22Rv1 (cell line): ENCODE measurements at regions not wholly inside any gene's neighbourhood (a gene's known extent, or its start where the extent isn't known, plus 50 kb on each side); places are given as distances from the start of the nearest gene placed in this dataset.
"Not testable (repeated sequence)": the region's sequence is repeated elsewhere in the genome, so short reads cannot be mapped to it uniquely, and the experiment has no call there.

Experiments used
- H3K27ac ChIP-seq: fragments of 450-650 bp; 2 replicates; pipeline ENCODE4 v1.5.1; 2017
- ZFX ChIP-seq: fragments of 450-650 bp; IDR thresholded peaks from 2 replicates; pipeline ENCODE4 v1.6.1; 2017; ENCODE audit warnings: antibody characterized with exemption, borderline replicate concordance
- TF ChIP-seq, protein P1 (sequence below): fragments of 450-650 bp; IDR thresholded peaks from 2 replicates; pipeline ENCODE4 v1.5.1; 2017; ENCODE audit warnings: mild to moderate bottlenecking

DNA sequence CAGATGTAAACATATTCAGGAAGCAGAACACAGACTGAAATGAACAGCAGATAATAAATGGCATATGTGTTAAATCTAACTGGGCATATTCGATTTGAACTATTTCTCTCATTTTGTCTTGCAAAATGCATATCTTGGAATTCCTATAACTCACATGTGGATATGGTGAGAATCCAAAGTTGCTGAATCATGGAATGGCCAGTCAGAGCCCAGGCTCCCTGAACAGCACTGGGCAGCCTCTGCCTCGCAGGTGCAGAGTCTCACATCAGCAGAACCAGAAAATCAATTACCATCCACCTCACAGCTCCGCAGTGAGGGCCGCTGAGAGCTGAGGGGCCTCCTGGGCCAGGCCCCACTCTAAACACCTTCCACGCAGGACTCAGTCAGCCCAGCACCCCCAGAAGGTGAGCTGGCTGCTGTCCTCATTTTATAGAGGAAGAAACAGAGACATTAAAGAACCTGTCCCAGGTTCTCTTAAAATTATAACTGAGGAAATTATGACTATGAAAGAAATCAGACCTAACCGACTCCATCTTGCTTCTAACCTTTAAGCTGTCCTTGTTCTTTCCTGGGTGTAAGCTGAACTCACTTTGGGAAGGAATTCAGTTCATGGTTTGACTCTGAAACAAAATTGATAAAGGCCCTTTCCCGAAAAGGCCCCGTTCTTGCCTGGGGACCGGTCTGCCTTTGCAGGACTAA, 269.1 kb upstream of the SFSWAP start:
- H3K27ac ChIP-seq = no peak overlapping the region
- TF ChIP-seq, protein P1, sequence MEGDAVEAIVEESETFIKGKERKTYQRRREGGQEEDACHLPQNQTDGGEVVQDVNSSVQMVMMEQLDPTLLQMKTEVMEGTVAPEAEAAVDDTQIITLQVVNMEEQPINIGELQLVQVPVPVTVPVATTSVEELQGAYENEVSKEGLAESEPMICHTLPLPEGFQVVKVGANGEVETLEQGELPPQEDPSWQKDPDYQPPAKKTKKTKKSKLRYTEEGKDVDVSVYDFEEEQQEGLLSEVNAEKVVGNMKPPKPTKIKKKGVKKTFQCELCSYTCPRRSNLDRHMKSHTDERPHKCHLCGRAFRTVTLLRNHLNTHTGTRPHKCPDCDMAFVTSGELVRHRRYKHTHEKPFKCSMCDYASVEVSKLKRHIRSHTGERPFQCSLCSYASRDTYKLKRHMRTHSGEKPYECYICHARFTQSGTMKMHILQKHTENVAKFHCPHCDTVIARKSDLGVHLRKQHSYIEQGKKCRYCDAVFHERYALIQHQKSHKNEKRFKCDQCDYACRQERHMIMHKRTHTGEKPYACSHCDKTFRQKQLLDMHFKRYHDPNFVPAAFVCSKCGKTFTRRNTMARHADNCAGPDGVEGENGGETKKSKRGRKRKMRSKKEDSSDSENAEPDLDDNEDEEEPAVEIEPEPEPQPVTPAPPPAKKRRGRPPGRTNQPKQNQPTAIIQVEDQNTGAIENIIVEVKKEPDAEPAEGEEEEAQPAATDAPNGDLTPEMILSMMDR = no peak
- no peak for TF ChIP-seq ZFX

DNA sequence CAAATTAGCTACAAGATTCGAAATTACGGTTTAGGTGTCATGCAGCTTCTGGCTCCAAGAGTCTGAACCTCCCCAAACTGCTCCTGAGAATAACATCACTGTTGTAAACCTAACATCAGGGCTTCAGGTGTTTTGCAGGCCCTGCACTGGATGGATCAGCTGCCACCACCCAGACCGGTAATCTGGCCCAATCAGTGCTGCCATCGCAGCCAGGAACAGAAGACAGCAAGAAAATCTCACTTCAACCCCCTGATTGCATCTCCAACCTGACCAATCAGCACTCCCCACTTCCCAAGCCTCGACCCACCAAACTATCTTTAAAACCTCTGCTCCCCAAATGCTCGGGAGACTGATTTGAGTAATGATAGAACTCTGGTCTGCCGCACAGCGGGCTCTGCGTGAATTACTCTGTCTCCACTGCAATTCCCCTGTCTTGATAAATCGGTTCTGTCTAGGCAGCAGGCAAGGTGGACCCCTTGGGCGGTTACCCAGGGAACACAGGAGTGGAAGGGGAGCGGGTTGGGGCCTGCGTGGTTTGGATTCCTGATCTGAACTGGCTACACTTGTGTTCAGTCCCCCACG, 268.5 kb upstream of the SFSWAP start:
- no peak overlapping the region for H3K27ac ChIP-seq
- no peak for TF ChIP-seq ZFX
- TF ChIP-seq, protein P1 = 0 out of 2 replicates have a peak, but pooled peaks have one; percentile 14

- no peak overlapping the region for H3K27ac ChIP-seq
- TF ChIP-seq, protein P1 = no peak
- no peak for TF ChIP-seq ZFX
Measured at GRCh38 chr12:131443019-131444000, 267.6 kb upstream of the SFSWAP start.

GRCh38 chr12:131444220-131445164, 266.4 kb upstream of the SFSWAP start:
- H3K27ac ChIP-seq = no peak overlapping the region
- TF ChIP-seq, protein P1 = no peak
- TF ChIP-seq ZFX = no peak

DNA sequence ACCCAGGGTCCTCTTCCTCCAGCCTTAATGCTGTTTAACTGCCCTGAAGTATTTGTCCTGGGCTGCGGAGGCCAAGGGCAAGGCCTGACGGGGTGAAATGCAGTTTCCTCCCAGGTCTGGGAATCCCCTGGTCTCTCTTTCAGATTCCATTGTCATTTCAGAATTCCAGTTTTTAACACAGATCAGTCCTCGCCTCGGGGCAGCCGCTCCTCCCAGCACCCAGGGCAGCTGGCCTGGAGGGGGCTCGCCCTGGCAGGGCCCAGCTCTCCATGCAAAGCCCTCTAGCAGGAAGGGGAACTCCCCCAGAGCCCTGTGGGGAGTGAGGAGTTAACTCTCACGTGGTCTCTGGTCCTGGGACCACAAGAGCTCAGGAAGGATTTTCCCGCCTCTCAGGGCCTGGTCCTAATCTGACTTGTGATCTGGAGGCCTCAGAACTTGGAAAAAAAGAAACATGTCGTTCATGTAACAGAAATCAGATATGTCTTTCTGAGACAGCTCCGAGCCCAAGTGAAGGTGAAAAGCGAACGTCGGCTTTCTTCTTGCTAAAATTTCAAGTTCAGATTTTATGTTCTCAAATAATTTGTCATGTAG, 265.6 kb upstream of the SFSWAP start:
- no peak for TF ChIP-seq ZFX
- TF ChIP-seq, protein P1 = no peak
- H3K27ac ChIP-seq = no peak overlapping the region

DNA sequence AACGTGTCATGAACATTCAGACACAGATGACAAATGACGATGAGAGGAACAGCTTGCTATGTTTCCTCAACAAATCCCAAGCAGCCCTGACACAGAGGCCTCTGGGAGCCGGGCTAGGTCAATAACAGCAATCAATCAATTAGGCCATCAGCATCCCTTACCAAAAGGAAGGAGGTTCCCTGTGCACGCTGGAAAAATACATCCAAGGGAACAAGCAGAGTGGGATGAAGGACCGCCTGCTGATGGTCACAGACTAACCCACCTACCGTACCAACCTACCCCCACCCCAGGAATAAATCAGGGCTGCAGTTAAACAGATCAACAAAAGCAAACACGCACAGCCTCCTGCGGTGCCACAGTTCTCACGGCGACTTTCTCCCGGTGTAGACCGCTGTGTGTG, 265.1 kb upstream of the SFSWAP start:
- no peak overlapping the region for H3K27ac ChIP-seq
- TF ChIP-seq ZFX = no peak
- TF ChIP-seq, protein P1 = no peak

GRCh38 chr12:131447636-131448035, 263.3 kb upstream of the SFSWAP start:
- H3K27ac ChIP-seq = not testable (repeated sequence)
